ENCODE measurements at regions not wholly inside any gene's neighbourhood (a gene's known extent, or its start where the extent isn't known, plus 50 kb on each side); places are given as distances from the start of the nearest gene placed in this dataset.

GRCh38 chr2:180523621-180524340 is 456.6 kb upstream of the UBE2E3 start:
- no peak for DNase-seq

- DNase-seq, result no peak
Measured at GRCh38 chr2:180520921-180521581, 459.4 kb upstream of the UBE2E3 start.

GRCh38 chr2:180520206-180520605 is 460.2 kb upstream of the UBE2E3 start:
- no peak for DNase-seq

GRCh38 chr2:180519276-180519675 is 461.1 kb upstream of the UBE2E3 start:
- DNase-seq, result no peak

GRCh38 chr2:180516232-180516631 is 464.2 kb upstream of the UBE2E3 start:
- no peak for DNase-seq

GRCh38 chr2:180513389-180513788 is 467.0 kb upstream of the UBE2E3 start:
- no peak for DNase-seq

GRCh38 chr2:180508458-180508857 is 471.9 kb upstream of the UBE2E3 start:
- DNase-seq, result no peak

- DNase-seq, result no peak
Measured at GRCh38 chr2:180507028-180507427, 473.4 kb upstream of the UBE2E3 start.

- no peak for DNase-seq
Measured at GRCh38 chr2:180505203-180505602, 475.2 kb upstream of the UBE2E3 start.

GRCh38 chr2:180497621-180498152 is 482.7 kb upstream of the UBE2E3 start:
- no peak for DNase-seq

GRCh38 chr2:180495606-180496005 is 484.8 kb upstream of the UBE2E3 start:
- no peak for DNase-seq

GRCh38 chr2:180494286-180494685 is 486.1 kb upstream of the UBE2E3 start:
- no peak for DNase-seq

- DNase-seq, result no peak
Measured at GRCh38 chr2:180482696-180483095, 475.6 kb upstream of the CWC22 start.

- no peak for DNase-seq
Measured at GRCh38 chr2:180481998-180482397, 474.9 kb upstream of the CWC22 start.

- no peak for DNase-seq
Measured at GRCh38 chr2:180478883-180479282, 471.8 kb upstream of the CWC22 start.

- no peak for DNase-seq
Measured at GRCh38 chr2:180474716-180475115, 467.6 kb upstream of the CWC22 start.

- no peak for DNase-seq
Measured at GRCh38 chr2:180473456-180473855, 466.4 kb upstream of the CWC22 start.

GRCh38 chr2:180472133-180472532 is 465.0 kb upstream of the CWC22 start:
- DNase-seq, result no peak

- DNase-seq, result no peak
Measured at GRCh38 chr2:180463608-180464007, 456.5 kb upstream of the CWC22 start.

GRCh38 chr2:180461761-180462160 is 454.7 kb upstream of the CWC22 start:
- no peak for DNase-seq

- no peak for DNase-seq
Measured at GRCh38 chr2:180456801-180457200, 449.7 kb upstream of the CWC22 start.

- DNase-seq, result no peak
Measured at GRCh38 chr2:180450841-180451240, 443.7 kb upstream of the CWC22 start.

- no peak for DNase-seq
Measured at GRCh38 chr2:180449171-180449915, 442.2 kb upstream of the CWC22 start.

- no peak for DNase-seq
Measured at GRCh38 chr2:180446492-180446891, 439.4 kb upstream of the CWC22 start.
